DMS53 (cell line): ENCODE measurements at regions not wholly inside any gene's neighbourhood (a gene's known extent, or its start where the extent isn't known, plus 50 kb on each side); places are given as distances from the start of the nearest gene placed in this dataset.

Source experiments
- DNase-seq: peaks from one replicate; lab custom pipeline; 2025; lab: John Stamatoyannopoulos, UW

- DNase-seq, result no peak
Measured at GRCh38 chr2:188851311-188851710, 122.9 kb upstream of the COL3A1 start.

GRCh38 chr2:188851826-188852225 lies 122.3 kb upstream of the COL3A1 start:
- no peak for DNase-seq

- DNase-seq, result peak; percentile 9
Measured at GRCh38 chr2:188852772-188853171, 121.4 kb upstream of the COL3A1 start.

GRCh38 chr2:188853307-188853706 lies 120.9 kb upstream of the COL3A1 start:
- no peak for DNase-seq

- no peak for DNase-seq
Measured at GRCh38 chr2:188865681-188866080, 108.5 kb upstream of the COL3A1 start.

- no peak for DNase-seq
Measured at GRCh38 chr2:188869550-188869949, 104.6 kb upstream of the COL3A1 start.

GRCh38 chr2:188870289-188870688 lies 103.9 kb upstream of the COL3A1 start:
- no peak for DNase-seq

GRCh38 chr2:188875104-188875503 lies 99.1 kb upstream of the COL3A1 start:
- peak; percentile 34 for DNase-seq

- no peak for DNase-seq
Measured at GRCh38 chr2:188878716-188879115, 95.5 kb upstream of the COL3A1 start.

- DNase-seq, result no peak
Measured at GRCh38 chr2:188880740-188881139, 93.4 kb upstream of the COL3A1 start.

GRCh38 chr2:188881434-188881833 lies 92.7 kb upstream of the COL3A1 start:
- DNase-seq, result no peak

- DNase-seq, result no peak
Measured at GRCh38 chr2:188884046-188884445, 90.1 kb upstream of the COL3A1 start.

GRCh38 chr2:188884517-188884916 lies 89.7 kb upstream of the COL3A1 start:
- no peak for DNase-seq

- DNase-seq, result no peak
Measured at GRCh38 chr2:188889187-188889586, 85.0 kb upstream of the COL3A1 start.

GRCh38 chr2:188890755-188891154 lies 83.4 kb upstream of the COL3A1 start:
- no peak for DNase-seq

GRCh38 chr2:188892636-188893035 lies 81.5 kb upstream of the COL3A1 start:
- no peak for DNase-seq

GRCh38 chr2:188893972-188894371 lies 80.2 kb upstream of the COL3A1 start:
- DNase-seq, result no peak

GRCh38 chr2:188894979-188895378 lies 79.2 kb upstream of the COL3A1 start:
- no peak for DNase-seq

GRCh38 chr2:188897096-188897495 lies 77.1 kb upstream of the COL3A1 start:
- no peak for DNase-seq

- DNase-seq, result no peak
Measured at GRCh38 chr2:188898261-188898660, 75.9 kb upstream of the COL3A1 start.

GRCh38 chr2:188902901-188903491 lies 71.2 kb upstream of the COL3A1 start:
- DNase-seq, result peak; percentile 58

GRCh38 chr2:188903740-188904139 lies 70.4 kb upstream of the COL3A1 start:
- no peak for DNase-seq

- DNase-seq, result no peak
Measured at GRCh38 chr2:188909036-188909435, 65.1 kb upstream of the COL3A1 start.

- no peak for DNase-seq
Measured at GRCh38 chr2:188916736-188917135, 57.4 kb upstream of the COL3A1 start.

GRCh38 chr2:188917632-188918031 lies 56.5 kb upstream of the COL3A1 start:
- DNase-seq, result no peak
